ENCODE measurements at regions not wholly inside any gene's neighbourhood (a gene's known extent, or its start where the extent isn't known, plus 50 kb on each side); places are given as distances from the start of the nearest gene placed in this dataset.

DNA sequence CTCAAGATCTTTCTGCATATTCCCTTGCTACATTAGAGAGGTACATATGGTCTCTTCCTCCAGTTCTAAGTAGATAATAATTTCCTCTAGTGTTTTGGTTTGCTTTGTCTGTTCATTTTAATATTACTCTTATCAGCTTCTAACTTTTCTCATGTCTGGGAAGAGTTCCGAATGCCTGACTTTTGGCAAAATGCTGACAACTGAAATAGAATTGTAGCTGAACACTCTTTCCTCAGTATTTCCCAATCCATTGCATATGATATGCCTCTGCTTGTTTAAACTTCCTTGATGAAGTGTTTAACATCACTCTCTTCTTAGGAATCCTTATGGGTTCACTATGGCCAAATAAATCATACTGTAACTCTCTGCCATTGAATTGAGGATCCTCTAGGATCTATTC, 1510.1 kb downstream of the MRPL39 start:
- POLR2A ChIA-PET, result no interaction called here
- CTCF ChIA-PET, result no interaction called here
- no peaks in the 10 kb centered on the region for H3K36me3 ChIP-seq (ENCODE audit: control insufficient read depth in 2 of 2, insufficient read depth in 1 of 2, low read length in 2 of 2)
- no peak overlapping the region for H3K27ac ChIP-seq (ENCODE audit: extremely low read depth, low read depth, low read length)
- no peaks in the 10 kb centered on the region for H3K4me1 ChIP-seq (ENCODE audit: control insufficient read depth, insufficient read depth, low read length)
- TF ChIP-seq ZNF585B (tag by site-specific recombination; IDR thresholded peaks at IDR 0.05) (no peak), ZNF350 (tag by site-specific recombination; IDR thresholded peaks at IDR 0.05) (no peak), ZNF16 (tag by site-specific recombination; IDR thresholded peaks at IDR 0.05; ENCODE audit: low read depth) (no peak), KLF7 (tag by site-specific recombination; IDR thresholded peaks at IDR 0.05; ENCODE audit: borderline replicate concordance) (no peak), ZNF133 (tag by site-specific recombination; IDR thresholded peaks at IDR 0.05) (no peak), ZNF623 (tag by site-specific recombination; IDR thresholded peaks at IDR 0.05) (no peak), ZNF610 (tag by site-specific recombination; IDR thresholded peaks at IDR 0.05; ENCODE audit: borderline replicate concordance) (no peak), ZNF394 (tag by site-specific recombination; IDR thresholded peaks at IDR 0.05; ENCODE audit: borderline replicate concordance) (no peak), ZNF19 (tag by site-specific recombination; IDR thresholded peaks at IDR 0.05; ENCODE audit: low read depth) (no peak)
- TF ChIP-seq, protein P1, sequence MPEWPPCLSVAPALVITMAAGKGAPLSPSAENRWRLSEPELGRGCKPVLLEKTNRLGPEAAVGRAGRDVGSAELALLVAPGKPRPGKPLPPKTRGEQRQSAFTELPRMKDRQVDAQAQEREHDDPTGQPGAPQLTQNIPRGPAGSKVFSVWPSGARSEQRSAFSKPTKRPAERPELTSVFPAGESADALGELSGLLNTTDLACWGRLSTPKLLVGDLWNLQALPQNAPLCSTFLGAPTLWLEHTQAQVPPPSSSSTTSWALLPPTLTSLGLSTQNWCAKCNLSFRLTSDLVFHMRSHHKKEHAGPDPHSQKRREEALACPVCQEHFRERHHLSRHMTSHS (tag by site-specific recombination; IDR thresholded peaks at IDR 0.05), result no peak
- H3K4me3 ChIP-seq (ENCODE audit: low read depth, low read length), result no peak overlapping the region
- no peaks in the 10 kb centered on the region for H3K9me3 ChIP-seq (ENCODE audit: control insufficient read depth, insufficient read depth, low read depth, low read length)

GRCh38 chr21:24096651-24097050, 1510.6 kb downstream of the MRPL39 start:
- POLR2A ChIA-PET, result no interaction called here
- no peak overlapping the region for H3K27ac ChIP-seq (ENCODE audit: extremely low read depth, low read depth, low read length)
- no peaks in the 10 kb centered on the region for H3K9me3 ChIP-seq (ENCODE audit: control insufficient read depth, insufficient read depth, low read depth, low read length)
- no peak for TF ChIP-seq RBAK (tag by site-specific recombination; IDR thresholded peaks at IDR 0.05)
- no peak for TF ChIP-seq SP3 (tag by site-specific recombination; IDR thresholded peaks at IDR 0.05)
- no peaks in the 10 kb centered on the region for H3K4me1 ChIP-seq (ENCODE audit: control insufficient read depth, insufficient read depth, low read length)
- no peak overlapping the region for H3K4me3 ChIP-seq (ENCODE audit: low read depth, low read length)
- CTCF ChIA-PET, result interaction anchor here (0.6 kb wide), 2 partner anchors 540 to 750 kb away, joined by 3 read pairs; no protein-coding TSS in a partner anchor
- H3K36me3 ChIP-seq (ENCODE audit: control insufficient read depth in 2 of 2, insufficient read depth in 1 of 2, low read length in 2 of 2), result no peaks in the 10 kb centered on the region

- no peaks in the 10 kb centered on the region for H3K9me3 ChIP-seq (ENCODE audit: control insufficient read depth, insufficient read depth, low read depth, low read length)
- no peaks in the 10 kb centered on the region for H3K4me1 ChIP-seq (ENCODE audit: control insufficient read depth, insufficient read depth, low read length)
- CTCF ChIA-PET, result no interaction called here
- TF ChIP-seq ZNF248 (tag by site-specific recombination; IDR thresholded peaks at IDR 0.05) (no peak), ZNF530 (tag by site-specific recombination; IDR thresholded peaks at IDR 0.05; ENCODE audit: low read depth) (no peak), ZNF510 (tag by site-specific recombination; IDR thresholded peaks at IDR 0.05; ENCODE audit: insufficient replicate concordance) (no peak)
- no peak overlapping the region for H3K4me3 ChIP-seq (ENCODE audit: low read depth, low read length)
- no peak overlapping the region for H3K27ac ChIP-seq (ENCODE audit: extremely low read depth, low read depth, low read length)
- no peaks in the 10 kb centered on the region for H3K36me3 ChIP-seq (ENCODE audit: control insufficient read depth in 2 of 2, insufficient read depth in 1 of 2, low read length in 2 of 2)
- POLR2A ChIA-PET, result no interaction called here
These were observed 1514.2 kb downstream of the MRPL39 start for GRCh38 chr21:24093032-24093431.

DNA sequence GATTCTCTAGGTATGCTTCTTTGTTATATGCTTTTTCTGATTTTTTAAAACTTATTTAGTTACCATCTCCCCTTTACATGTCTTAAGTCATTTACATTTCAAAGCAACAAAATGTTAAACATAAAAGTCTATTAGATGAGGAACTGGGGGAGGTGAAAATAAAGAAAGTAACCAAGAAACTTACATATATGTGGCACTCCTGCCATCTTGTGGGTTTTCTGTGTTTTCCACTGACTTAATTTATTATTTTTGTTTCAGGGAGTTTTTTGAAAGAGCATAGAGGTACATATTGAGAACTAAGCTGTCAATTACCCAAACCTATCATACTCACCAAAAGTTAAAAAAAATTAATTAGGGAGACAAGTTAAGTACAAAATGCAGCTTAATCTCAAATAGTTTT, 1531.1 kb downstream of the MRPL39 start:
- Histone ChIP-seq H3K4me3 (ENCODE audit: low read depth, low read length) (no peak overlapping the region), H3K4me1 (ENCODE audit: control insufficient read depth, insufficient read depth, low read length) (no peaks in the 10 kb centered on the region), H3K9me3 (ENCODE audit: control insufficient read depth, insufficient read depth, low read depth, low read length) (no peaks in the 10 kb centered on the region), H3K27ac (ENCODE audit: extremely low read depth, low read depth, low read length) (no peak overlapping the region), H3K36me3 (ENCODE audit: control insufficient read depth in 2 of 2, insufficient read depth in 1 of 2, low read length in 2 of 2) (no peaks in the 10 kb centered on the region)
- TF ChIP-seq, protein P2, sequence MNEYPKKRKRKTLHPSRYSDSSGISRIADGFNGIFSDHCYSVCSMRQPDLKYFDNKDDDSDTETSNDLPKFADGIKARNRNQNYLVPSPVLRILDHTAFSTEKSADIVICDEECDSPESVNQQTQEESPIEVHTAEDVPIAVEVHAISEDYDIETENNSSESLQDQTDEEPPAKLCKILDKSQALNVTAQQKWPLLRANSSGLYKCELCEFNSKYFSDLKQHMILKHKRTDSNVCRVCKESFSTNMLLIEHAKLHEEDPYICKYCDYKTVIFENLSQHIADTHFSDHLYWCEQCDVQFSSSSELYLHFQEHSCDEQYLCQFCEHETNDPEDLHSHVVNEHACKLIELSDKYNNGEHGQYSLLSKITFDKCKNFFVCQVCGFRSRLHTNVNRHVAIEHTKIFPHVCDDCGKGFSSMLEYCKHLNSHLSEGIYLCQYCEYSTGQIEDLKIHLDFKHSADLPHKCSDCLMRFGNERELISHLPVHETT (tag by site-specific recombination; IDR thresholded peaks at IDR 0.05), result no peak
- no peak for TF ChIP-seq ZBTB6 (tag by site-specific recombination; IDR thresholded peaks at IDR 0.05)
- no peak for TF ChIP-seq ZNF350 (tag by site-specific recombination; IDR thresholded peaks at IDR 0.05)
- CTCF ChIA-PET, result no interaction called here
- POLR2A ChIA-PET, result no interaction called here

Measured in HEK293 (cell line).